ENCODE measurements at regions not wholly inside any gene's neighbourhood (a gene's known extent, or its start where the extent isn't known, plus 50 kb on each side); places are given as distances from the start of the nearest gene placed in this dataset.

DNA sequence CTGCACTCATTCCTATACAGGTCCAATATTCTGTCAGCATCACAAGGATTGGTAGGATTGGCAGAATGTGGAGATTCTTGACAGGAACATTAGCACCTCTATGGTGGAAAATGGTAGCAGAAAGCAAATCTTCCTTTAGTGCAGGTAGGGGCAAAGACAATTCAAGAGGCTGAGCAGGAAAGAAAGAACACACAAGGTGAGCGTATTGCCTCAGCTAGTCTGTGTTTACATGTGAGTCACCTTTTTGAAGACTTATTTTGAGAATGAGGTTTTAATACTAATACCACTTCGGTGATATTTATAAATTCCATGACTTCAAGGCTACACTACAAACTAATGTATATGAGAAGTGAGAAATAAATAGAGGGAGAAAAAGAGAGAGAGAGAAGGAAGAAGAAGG is 717.0 kb downstream of the BRINP1 start:
- Histone ChIP-seq H3K4me3 (replicated peaks in 1 of 4; ENCODE audit: control extremely low read depth in 1 of 4, insufficient read depth in 1 of 4, low read depth in 3 of 4, low read length in 4 of 4) (no peak overlapping the region), H3K4me2 (ENCODE audit: extremely low read depth, insufficient read depth, low read length) (no peak overlapping the region), H3K79me2 (ENCODE audit: control insufficient read depth, insufficient read depth, low read length) (no peaks in the 10 kb centered on the region), H3K9ac (ENCODE audit: insufficient read depth, low read length) (no peak overlapping the region), H3K27ac (ENCODE audit: insufficient read depth, low read length) (no peak overlapping the region), H3K36me3 (ENCODE audit: control insufficient read depth, insufficient read depth, low read length) (no peaks in the 10 kb centered on the region), H3K27me3 (ENCODE audit: control insufficient read depth, insufficient read depth, low read length) (no peaks in the 10 kb centered on the region), H4K20me1 (ENCODE audit: control insufficient read depth, extremely low read depth, insufficient read depth, low read length) (no peaks in the 10 kb centered on the region), H2AFZ (ENCODE audit: low read length) (no peak overlapping the region), H3K9me3 (ENCODE audit: control insufficient read depth, insufficient read depth, low read depth, low read length) (no peaks in the 10 kb centered on the region), H3K4me1 (ENCODE audit: control insufficient read depth, extremely low read depth, insufficient read depth, low read length) (no peaks in the 10 kb centered on the region)
- DNase-seq (ENCODE audit: low read depth in 2 of 2), result no peak
- no peak for TF ChIP-seq EZH2 (IDR thresholded peaks at IDR 0.05; ENCODE audit: low read length, missing control alignments)

DNA sequence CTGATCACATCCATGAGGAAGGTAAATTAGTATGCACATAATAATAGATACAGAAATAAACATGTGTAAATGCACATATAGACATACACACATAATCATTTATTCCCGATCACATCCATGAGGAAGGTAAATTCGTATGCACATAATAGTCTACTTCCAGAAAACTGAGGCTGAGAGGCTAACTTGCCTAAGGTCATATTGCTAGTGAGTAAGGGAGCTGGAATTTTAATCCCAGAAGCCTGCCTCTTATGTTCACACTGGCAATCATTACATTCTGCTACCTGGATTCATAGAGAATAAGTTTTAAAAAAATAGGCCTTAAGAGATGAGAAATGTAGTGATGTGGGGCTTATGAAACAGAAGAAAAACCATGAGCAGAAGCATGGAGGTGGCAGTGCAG is 716.3 kb downstream of the BRINP1 start:
- no peak for DNase-seq (ENCODE audit: low read depth in 2 of 2)
- Histone ChIP-seq H3K79me2 (ENCODE audit: control insufficient read depth, insufficient read depth, low read length) (no peaks in the 10 kb centered on the region), H3K4me2 (ENCODE audit: extremely low read depth, insufficient read depth, low read length) (no peak overlapping the region), H3K4me1 (ENCODE audit: control insufficient read depth, extremely low read depth, insufficient read depth, low read length) (no peaks in the 10 kb centered on the region), H3K9me3 (ENCODE audit: control insufficient read depth, insufficient read depth, low read depth, low read length) (no peaks in the 10 kb centered on the region), H3K27ac (ENCODE audit: insufficient read depth, low read length) (no peak overlapping the region), H3K36me3 (ENCODE audit: control insufficient read depth, insufficient read depth, low read length) (no peaks in the 10 kb centered on the region), H3K9ac (ENCODE audit: insufficient read depth, low read length) (no peak overlapping the region), H3K4me3 (replicated peaks in 1 of 4; ENCODE audit: control extremely low read depth in 1 of 4, insufficient read depth in 1 of 4, low read depth in 3 of 4, low read length in 4 of 4) (no peak overlapping the region), H2AFZ (ENCODE audit: low read length) (no peak overlapping the region), H4K20me1 (ENCODE audit: control insufficient read depth, extremely low read depth, insufficient read depth, low read length) (no peaks in the 10 kb centered on the region), H3K27me3 (ENCODE audit: control insufficient read depth, insufficient read depth, low read length) (no peaks in the 10 kb centered on the region)
- no peak for TF ChIP-seq EZH2 (IDR thresholded peaks at IDR 0.05; ENCODE audit: low read length, missing control alignments)
- TF ChIP-seq, protein P1, sequence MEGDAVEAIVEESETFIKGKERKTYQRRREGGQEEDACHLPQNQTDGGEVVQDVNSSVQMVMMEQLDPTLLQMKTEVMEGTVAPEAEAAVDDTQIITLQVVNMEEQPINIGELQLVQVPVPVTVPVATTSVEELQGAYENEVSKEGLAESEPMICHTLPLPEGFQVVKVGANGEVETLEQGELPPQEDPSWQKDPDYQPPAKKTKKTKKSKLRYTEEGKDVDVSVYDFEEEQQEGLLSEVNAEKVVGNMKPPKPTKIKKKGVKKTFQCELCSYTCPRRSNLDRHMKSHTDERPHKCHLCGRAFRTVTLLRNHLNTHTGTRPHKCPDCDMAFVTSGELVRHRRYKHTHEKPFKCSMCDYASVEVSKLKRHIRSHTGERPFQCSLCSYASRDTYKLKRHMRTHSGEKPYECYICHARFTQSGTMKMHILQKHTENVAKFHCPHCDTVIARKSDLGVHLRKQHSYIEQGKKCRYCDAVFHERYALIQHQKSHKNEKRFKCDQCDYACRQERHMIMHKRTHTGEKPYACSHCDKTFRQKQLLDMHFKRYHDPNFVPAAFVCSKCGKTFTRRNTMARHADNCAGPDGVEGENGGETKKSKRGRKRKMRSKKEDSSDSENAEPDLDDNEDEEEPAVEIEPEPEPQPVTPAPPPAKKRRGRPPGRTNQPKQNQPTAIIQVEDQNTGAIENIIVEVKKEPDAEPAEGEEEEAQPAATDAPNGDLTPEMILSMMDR (conservative IDR thresholded peaks at IDR 0.05 in 1 of 2, IDR thresholded peaks at IDR 0.05 in 1 of 2; ENCODE audit: low read depth in 1 of 2, low read length in 2 of 2), result no peak

DNA sequence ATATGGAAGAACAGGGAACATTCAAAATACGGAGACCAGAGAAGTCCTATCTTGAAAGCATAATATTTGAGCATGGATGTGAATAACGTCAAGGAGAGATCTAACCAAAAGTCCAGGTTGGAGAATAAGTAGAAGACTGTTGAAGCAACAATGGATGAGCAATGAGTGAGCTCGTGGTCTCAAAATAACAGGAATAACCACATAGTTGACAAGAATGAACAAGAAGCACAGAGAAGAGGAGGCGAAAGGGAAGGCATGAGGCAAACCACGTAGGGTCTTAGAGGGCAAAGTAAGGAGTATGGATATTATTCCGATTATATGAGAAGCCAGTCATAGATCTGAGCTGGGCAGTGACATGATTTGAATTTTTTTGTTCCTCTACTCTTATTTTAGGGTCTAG is 710.2 kb downstream of the BRINP1 start:
- Histone ChIP-seq H3K27me3 (ENCODE audit: control insufficient read depth, insufficient read depth, low read length) (no peaks in the 10 kb centered on the region), H4K20me1 (ENCODE audit: control insufficient read depth, extremely low read depth, insufficient read depth, low read length) (no peaks in the 10 kb centered on the region), H3K4me3 (replicated peaks in 1 of 4; ENCODE audit: control extremely low read depth in 1 of 4, insufficient read depth in 1 of 4, low read depth in 3 of 4, low read length in 4 of 4) (no peak overlapping the region), H3K79me2 (ENCODE audit: control insufficient read depth, insufficient read depth, low read length) (no peaks in the 10 kb centered on the region), H3K27ac (ENCODE audit: insufficient read depth, low read length) (no peak overlapping the region), H3K36me3 (ENCODE audit: control insufficient read depth, insufficient read depth, low read length) (no peaks in the 10 kb centered on the region), H3K4me1 (ENCODE audit: control insufficient read depth, extremely low read depth, insufficient read depth, low read length) (no peaks in the 10 kb centered on the region), H3K9ac (ENCODE audit: insufficient read depth, low read length) (no peak overlapping the region), H2AFZ (ENCODE audit: low read length) (no peak overlapping the region), H3K4me2 (ENCODE audit: extremely low read depth, insufficient read depth, low read length) (no peak overlapping the region), H3K9me3 (ENCODE audit: control insufficient read depth, insufficient read depth, low read depth, low read length) (no peaks in the 10 kb centered on the region)
- no peak for DNase-seq (ENCODE audit: low read depth in 2 of 2)
- TF ChIP-seq, protein P1 (conservative IDR thresholded peaks at IDR 0.05 in 1 of 2, IDR thresholded peaks at IDR 0.05 in 1 of 2; ENCODE audit: low read depth in 1 of 2, low read length in 2 of 2), result no peak
- no peak for TF ChIP-seq EZH2 (IDR thresholded peaks at IDR 0.05; ENCODE audit: low read length, missing control alignments)
